ENCODE measurements at regions not wholly inside any gene's neighbourhood (a gene's known extent, or its start where the extent isn't known, plus 50 kb on each side); places are given as distances from the start of the nearest gene placed in this dataset.

GRCh38 chr3:18870642-18871041, 277.7 kb upstream of the KCNH8 start:
- TF ChIP-seq CTCF (IDR thresholded peaks at IDR 0.05) (no peak), POLR2A (IDR thresholded peaks at IDR 0.05) (no peak)
